Stimulated activated CD8-positive, alpha-beta memory T cell treated with anti-CD3 and anti-CD28 coated beads, Interleukin-12 subunit alpha, Interleukin-12 subunit beta, amount 100 ng/mL, for 24 hours (primary cell): ENCODE measurements at regions not wholly inside any gene's neighbourhood (a gene's known extent, or its start where the extent isn't known, plus 50 kb on each side); places are given as distances from the start of the nearest gene placed in this dataset.
"Not testable (repeated sequence)": the region's sequence is repeated elsewhere in the genome, so short reads cannot be mapped to it uniquely, and the experiment has no call there.

Source experiments
- DNase-seq: peaks from one replicate; pipeline ENCODE4 v3.0.0-alpha.2; 2020; ENCODE audit errors: extremely low read depth

- no peak for DNase-seq
Measured at GRCh38 chr1:60813071-60813470, 269.3 kb upstream of the NFIA start.

GRCh38 chr1:60809204-60809980 is 273.0 kb upstream of the NFIA start:
- DNase-seq, result no peak

- DNase-seq, result no peak
Measured at GRCh38 chr1:60808676-60809075, 273.7 kb upstream of the NFIA start.

GRCh38 chr1:60802884-60803283 is 279.5 kb upstream of the NFIA start:
- no peak for DNase-seq

GRCh38 chr1:60797351-60797750 is 285.0 kb upstream of the NFIA start:
- DNase-seq, result no peak

DNA sequence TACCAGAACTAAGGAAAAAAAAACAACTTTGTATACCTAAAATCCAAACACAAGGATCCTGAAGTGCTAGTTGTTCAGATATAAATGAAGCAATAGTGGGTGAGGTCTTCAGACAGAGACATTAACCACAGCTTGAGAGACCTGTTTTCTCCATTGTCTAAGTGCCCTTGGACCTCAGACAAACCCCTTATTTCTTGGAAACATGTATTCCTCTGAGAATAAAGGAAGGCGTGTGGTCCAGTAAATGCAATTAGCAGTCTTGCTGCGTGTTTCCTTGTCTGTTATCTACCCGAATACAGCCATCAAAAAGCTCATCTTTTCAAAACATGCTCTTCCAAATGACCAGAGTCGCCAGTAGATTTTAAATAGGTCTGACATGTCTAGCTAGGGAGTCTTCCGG is 291.1 kb upstream of the NFIA start:
- no peak for DNase-seq

DNA sequence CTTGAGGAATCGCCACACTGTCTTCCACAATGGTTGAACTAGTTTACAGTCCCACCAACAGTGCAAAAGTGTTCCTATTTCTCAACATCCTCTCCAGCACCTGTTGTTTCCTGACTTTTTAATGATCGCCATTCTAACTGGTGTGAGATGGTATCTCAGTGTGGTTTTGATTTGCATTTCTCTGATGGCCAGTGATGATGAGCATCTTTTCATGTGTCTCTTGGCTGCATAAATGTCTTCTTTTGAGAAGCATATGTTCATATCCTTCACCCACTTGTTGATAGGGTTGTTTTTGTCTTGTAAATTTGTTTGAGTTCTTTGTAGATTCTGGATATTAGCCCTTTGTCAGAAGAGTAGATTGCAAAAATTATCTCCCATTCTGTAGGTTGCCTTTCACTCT is 309.3 kb upstream of the NFIA start:
- DNase-seq, result not testable (repeated sequence)

DNA sequence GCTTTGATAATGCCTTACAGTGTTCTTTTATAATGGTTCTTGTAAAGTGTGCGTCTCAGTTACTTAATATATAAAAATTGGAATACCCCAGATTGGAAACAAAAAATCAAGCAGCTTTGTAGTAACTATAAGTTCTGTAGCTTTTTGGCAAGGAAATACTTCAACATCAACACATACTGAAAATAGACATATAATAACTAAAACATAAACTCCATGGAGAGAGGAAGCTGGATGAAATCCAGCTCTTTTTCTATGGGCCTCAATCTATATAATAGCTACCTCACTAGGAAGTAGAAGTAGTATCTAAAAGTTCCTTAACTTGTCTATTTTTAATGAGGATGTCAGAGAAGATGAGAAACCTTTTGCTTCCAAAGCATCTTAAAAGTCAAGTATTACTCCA is 313.3 kb upstream of the NFIA start:
- DNase-seq, result no peak

DNA sequence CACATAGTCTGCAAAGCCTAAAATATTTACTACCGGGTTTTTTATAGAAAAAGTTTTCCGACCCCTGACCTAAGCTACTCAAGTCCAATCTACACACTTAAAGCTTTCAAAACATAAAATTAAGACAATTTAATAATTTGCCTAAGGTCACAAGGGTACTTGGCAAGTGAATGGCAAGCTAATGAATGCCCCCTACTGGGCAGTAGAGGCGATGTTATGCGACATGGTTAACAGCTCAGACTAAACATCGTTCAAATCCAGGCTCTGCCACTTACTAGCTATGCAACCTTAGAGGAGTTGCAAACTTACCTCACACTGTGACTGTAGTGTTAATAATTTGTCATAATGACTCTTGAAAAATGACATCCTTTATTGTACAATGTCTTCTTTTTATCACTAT is 317.2 kb upstream of the NFIA start:
- no peak for DNase-seq

DNA sequence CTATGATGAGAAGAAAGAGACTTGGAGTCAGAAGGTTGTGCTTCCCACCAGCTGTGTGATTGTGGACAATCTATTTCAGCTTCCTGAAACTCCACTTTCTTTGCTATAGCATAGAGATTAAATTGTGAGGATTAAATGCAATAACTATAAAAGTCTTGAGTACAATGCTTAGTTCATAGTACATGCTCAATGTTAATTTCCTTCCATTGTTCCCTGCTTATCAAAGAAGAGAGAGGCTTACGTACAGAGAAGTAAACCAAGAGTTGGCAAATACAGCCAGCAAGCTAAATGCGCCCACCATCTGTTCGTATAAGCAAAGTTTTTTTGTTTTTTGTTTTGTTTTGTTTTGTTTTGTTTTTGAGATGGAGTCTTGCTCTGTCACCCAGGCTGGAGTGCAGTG is 317.9 kb upstream of the NFIA start:
- no peak for DNase-seq

DNA sequence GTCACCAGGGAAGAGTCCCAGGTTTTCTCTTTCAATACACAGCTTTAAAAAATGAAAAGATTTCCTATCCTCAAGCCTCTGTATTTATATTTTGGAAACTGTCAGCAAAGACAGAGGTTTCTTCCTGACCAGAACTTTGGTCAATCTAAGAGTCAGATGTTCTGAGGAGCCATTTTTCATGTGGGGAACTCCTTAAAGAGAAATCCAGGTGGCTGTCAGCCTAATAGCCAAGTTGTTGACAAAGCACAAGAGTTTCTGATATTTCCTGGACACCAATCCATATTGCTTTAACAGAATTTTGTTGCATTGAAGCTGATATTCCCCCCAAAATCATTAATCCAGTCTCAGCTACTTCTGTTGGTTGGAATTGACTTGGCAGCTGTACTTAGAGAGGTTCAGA is 318.6 kb upstream of the NFIA start:
- no peak for DNase-seq

GRCh38 chr1:60762911-60763310 is 319.4 kb upstream of the NFIA start:
- no peak for DNase-seq

- no peak for DNase-seq
Measured at GRCh38 chr1:60762176-60762575, 320.2 kb upstream of the NFIA start.

GRCh38 chr1:60759291-60759690 is 323.1 kb upstream of the NFIA start:
- DNase-seq, result no peak

DNA sequence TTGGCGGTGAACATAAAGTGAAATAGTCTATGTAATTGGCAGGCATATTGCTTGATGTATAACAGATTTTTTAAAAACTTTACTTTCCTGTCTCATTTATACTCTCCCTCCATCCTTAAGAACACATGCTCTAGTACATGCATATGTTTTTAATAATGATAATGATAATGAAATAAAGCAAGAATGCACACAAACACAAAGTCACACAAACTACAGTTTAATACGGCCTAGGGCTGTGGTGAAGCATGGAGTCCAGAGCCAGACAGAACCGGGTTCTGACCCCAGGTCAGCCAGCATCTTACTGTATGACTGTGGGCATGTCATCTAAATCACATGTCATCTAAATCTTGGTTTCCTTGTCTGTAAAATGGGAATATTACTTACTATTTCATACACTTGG is 324.9 kb upstream of the NFIA start:
- DNase-seq, result no peak

DNA sequence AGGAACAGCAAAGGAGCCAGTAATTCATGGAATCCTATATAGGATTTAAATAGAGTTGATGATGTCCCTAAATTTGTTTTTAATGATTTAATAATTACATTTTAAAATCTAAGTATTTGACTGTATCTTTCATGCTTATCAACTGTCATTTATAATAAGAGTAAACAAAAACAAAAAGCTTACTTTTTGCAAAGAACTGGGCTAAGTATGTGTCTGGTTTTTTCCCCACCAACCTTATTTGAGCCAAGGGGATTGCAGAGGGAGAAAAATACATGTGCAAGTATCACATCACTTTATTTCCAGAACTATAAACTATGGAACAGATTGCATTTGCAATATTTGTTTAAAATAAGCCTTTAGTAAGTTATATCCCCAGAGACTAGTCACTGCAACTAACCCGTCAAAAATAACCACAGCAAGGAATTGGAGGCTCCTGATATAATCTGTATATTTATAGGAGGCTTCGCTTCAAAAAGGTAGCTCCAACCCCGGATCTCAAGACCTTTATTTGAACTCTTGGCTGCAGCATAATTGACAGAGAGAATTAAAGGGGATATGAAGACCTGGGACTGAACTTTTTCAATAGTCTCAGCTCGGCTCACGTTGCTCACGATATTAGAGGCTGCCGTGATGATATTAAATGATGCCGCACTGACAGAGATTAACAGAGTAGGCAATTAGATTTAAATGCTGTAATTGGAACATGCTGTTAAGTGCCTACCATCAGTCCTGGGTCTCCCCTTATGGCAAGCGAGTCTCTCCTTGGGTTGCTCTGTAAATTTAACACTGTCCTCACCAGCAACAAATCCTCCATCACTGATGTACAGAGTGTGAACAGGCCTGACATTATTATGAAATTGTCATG is 329.1 kb upstream of the NFIA start:
- no peak for DNase-seq

- no peak for DNase-seq
Measured at GRCh38 chr1:60751306-60751705, 331.1 kb upstream of the NFIA start.

- DNase-seq, result no peak
Measured at GRCh38 chr1:60747353-60747752, 335.0 kb upstream of the NFIA start.

DNA sequence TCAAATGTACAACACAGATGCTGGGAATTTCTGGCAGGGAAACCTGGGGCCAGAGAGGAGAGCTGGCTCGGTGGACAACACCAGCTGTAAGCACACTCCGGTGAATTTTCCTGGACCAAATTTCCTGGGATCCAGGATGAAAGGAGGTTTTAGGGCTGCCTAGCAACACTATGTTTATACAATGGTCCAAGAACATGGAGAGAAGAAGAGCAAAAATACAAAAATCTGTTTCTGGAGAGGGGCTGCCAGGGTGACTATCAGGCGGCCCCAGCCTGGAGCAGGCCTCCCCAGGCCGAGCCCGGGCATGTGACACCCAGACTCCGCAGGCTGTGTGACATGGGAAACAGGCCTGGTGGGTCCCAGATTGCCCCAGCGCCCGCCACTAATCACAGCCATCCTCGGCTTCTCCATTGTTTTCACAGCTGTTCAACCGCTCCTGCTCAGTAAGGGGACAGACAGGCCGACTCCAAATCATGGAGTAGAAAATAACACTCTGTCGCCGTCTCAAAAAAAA is 336.0 kb upstream of the NFIA start:
- no peak for DNase-seq

DNA sequence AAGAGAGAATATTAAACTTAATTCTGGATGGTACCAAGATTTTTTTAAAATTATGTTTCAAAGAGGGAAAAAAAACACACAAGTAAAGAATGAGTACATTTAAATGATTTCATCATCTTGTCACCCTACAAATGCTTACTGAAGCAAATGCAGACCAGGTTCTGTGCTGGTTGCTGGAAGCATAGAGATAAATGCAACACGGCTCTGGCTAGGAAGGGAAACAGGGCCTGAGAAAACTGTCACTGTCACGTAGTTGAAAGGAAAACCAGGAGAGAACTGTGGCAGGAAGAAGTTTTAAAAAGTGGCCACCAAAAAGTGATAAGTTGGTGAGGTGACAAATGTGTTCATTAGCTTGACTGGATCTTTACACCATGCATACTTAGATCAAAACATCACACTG is 336.9 kb upstream of the NFIA start:
- DNase-seq, result no peak

DNA sequence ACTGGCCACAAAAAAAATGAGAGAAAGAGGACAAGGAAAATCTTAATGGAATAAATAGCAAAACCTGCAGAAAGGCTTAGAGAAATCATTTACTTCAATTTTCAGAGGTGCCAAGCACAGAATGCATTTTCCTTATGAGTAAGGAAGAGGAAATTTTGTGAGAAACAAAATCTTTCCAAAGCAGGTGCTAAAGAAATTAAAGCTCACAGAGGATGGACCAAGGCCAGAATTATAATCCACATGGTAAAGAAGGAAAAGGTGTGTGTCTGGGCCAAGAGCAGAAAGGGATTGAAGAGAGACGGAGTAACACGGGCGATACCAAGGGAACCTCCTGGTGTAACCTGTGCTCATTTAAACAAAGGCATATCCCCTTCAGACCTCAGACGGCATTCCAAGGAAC is 340.0 kb upstream of the NFIA start:
- no peak for DNase-seq

DNA sequence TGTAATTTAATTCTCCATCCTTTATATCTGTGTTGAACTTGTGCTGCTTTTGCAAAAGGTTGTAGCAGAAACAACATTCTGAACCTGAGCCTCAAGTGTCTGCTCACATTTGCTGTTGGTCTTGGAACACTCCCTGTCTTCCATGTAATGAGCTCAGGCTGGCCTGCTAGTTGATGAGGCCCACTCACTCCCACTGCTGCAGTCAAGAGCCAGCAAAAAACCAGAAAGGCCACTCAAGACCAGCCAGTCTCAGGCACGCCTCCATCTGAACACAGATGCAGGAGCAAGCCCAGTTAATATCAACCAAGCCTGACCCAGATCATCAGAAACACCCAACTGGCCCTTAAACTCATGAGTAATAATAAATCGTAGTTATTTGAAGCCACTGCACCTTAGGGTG is 342.2 kb upstream of the NFIA start:
- no peak for DNase-seq

- DNase-seq, result no peak
Measured at GRCh38 chr1:60739729-60740128, 342.6 kb upstream of the NFIA start.
